ENCODE measurements at regions not wholly inside any gene's neighbourhood (a gene's known extent, or its start where the extent isn't known, plus 50 kb on each side); places are given as distances from the start of the nearest gene placed in this dataset.

GRCh38 chr2:184504252-184504651, 94.1 kb upstream of the ZNF804A start:
- DNase-seq: no peak

- DNase-seq: no peak
These were observed 91.1 kb upstream of the ZNF804A start for GRCh38 chr2:184507254-184507653.

- no peak for DNase-seq
These were observed 80.9 kb upstream of the ZNF804A start for GRCh38 chr2:184517402-184517801.

- no peak for DNase-seq
These were observed 77.9 kb upstream of the ZNF804A start for GRCh38 chr2:184520441-184520840.

GRCh38 chr2:184523732-184524131, 74.6 kb upstream of the ZNF804A start:
- DNase-seq: no peak

GRCh38 chr2:184524551-184525382, 73.6 kb upstream of the ZNF804A start:
- no peak for DNase-seq

- DNase-seq: no peak
These were observed 71.3 kb upstream of the ZNF804A start for GRCh38 chr2:184527058-184527457.

- no peak for DNase-seq
These were observed 70.2 kb upstream of the ZNF804A start for GRCh38 chr2:184528119-184528518.

- DNase-seq: no peak
These were observed 68.1 kb upstream of the ZNF804A start for GRCh38 chr2:184530239-184530638.

GRCh38 chr2:184530959-184531358, 67.4 kb upstream of the ZNF804A start:
- no peak for DNase-seq

GRCh38 chr2:184532551-184532950, 65.8 kb upstream of the ZNF804A start:
- no peak for DNase-seq

GRCh38 chr2:184534986-184535385, 63.3 kb upstream of the ZNF804A start:
- no peak for DNase-seq

GRCh38 chr2:184540246-184540789, 58.0 kb upstream of the ZNF804A start:
- DNase-seq: no peak

GRCh38 chr2:184541591-184541990, 56.7 kb upstream of the ZNF804A start:
- no peak for DNase-seq

- no peak for DNase-seq
These were observed 54.5 kb upstream of the ZNF804A start for GRCh38 chr2:184543832-184544231.
